K562 (cell line): ENCODE measurements at regions not wholly inside any gene's neighbourhood (a gene's known extent, or its start where the extent isn't known, plus 50 kb on each side); places are given as distances from the start of the nearest gene placed in this dataset.

Experiments used
- CHD4 ChIP-seq: fragments of 200-600 bp; sonication (generic); IDR thresholded peaks from 3 replicates; pipeline ENCODE4 v1.6.1; 2012; ENCODE audit warnings: low read depth, mild to moderate bottlenecking, mixed read lengths, low read length, inconsistent platforms; ENCODE audit not compliant: insufficient read depth, insufficient replicate concordance, poor library complexity, severe bottlenecking
- ETS1 ChIP-seq: conservative IDR thresholded peaks from 2 replicates; pipeline ENCODE4 v1.6.1; 2011; ENCODE audit warnings: low read depth, mild to moderate bottlenecking, low read length; ENCODE audit not compliant: control insufficient read depth
- U2AF1 ChIP-seq: fragments of 200-400 bp; formaldehyde crosslinking; optimal IDR thresholded peaks from 2 replicates; pipeline ENCODE3; 2017; ENCODE audit warnings: mild to moderate bottlenecking, low read depth, low read length, moderate library complexity

- TF ChIP-seq ETS1: no peak
- no peak for TF ChIP-seq U2AF1
- TF ChIP-seq CHD4: no peak
Measured at GRCh38 chr13:85536706-85537105, 262.5 kb downstream of the SLITRK6 start.
